GM19372 (cell line): ENCODE measurements at regions not wholly inside any gene's neighbourhood (a gene's known extent, or its start where the extent isn't known, plus 50 kb on each side); places are given as distances from the start of the nearest gene placed in this dataset.
"Not testable (repeated sequence)": the region's sequence is repeated elsewhere in the genome, so short reads cannot be mapped to it uniquely, and the experiment has no call there.

Experiments used
- ATAC-seq: cut with Tn5 transposase; IDR thresholded peaks from one replicate; pipeline ENCODE4 v1.9.1; 2021; ENCODE audit warnings: mild to moderate bottlenecking, low read depth, moderate library complexity; ENCODE audit not compliant: unreplicated experiment

GRCh38 chr2:64904413-64905329 lies 84.5 kb upstream of the SLC1A4 start:
- ATAC-seq: no peak

- no peak for ATAC-seq
These were observed 83.7 kb upstream of the SLC1A4 start for GRCh38 chr2:64905338-64906024.

- no peak for ATAC-seq
These were observed 82.2 kb upstream of the SLC1A4 start for GRCh38 chr2:64906853-64907536.

GRCh38 chr2:64908406-64908805 lies 80.8 kb upstream of the SLC1A4 start:
- no peak for ATAC-seq

- no peak for ATAC-seq
These were observed 78.7 kb upstream of the SLC1A4 start for GRCh38 chr2:64910523-64910922.

DNA sequence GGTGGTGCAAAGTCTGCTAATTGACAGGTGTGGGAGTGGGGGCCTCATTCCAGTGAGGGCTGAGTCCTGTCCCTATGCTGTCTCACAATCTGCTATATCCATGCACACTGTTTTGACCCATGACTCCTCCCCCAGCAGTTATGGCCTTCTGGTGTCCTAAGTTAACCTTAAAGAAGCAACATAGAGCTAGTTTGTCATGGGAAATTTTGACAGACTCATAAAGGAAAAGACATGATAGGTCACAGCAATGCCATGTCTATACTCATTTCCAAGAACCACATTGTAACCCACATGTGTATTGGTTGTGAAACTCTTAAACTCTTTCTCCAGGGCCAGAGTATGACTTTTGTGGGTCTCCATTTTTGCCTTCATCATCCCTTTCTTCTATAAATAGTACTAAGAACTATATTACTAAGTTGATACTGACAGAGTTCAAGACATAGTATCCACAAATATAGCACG lies 78.2 kb upstream of the SLC1A4 start:
- no peak for ATAC-seq

DNA sequence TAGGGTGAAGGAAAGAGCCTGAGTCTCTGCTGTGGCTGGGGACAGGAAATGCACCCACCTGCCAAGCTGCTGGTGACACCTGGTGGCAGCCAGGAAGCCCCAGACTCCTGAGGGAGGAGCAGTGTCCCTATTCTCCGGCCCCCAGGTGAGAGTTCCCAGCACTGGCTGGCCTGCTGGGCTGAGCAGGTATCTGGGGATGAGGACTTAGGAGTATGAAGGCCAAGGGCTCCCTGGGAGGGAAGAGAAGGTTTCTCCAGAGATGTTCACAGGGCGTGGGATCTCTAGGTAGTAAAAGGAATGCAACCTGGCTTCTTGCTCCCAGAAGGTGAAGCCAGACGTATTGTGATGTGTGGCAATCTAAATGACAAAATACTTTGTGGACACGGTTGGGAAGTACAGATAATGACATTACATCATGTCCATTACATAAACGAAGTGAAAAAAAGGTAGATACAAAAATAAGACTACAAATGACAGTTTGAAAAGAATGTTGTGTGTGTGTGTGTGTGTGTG lies 75.8 kb upstream of the SLC1A4 start:
- no peak for ATAC-seq

DNA sequence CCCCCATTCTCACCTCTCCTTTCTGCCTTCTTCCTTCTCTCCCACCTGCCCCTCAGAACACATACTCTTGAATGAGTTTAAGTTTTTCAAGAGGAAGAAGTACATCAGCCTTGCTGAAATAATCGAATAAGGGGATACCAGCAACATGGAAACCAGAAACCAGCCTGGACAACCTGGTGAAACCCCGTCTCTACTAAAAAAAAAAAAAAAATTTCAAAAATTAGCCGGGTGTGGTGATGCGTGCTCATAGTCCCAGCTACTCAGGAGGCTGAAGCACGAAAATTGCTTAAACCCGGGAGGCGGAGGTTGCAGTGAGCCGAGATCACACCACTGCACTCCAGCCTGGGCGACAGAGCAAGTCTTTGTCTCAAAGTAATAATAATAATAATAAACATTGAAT lies 75.0 kb upstream of the SLC1A4 start:
- ATAC-seq: no peak

GRCh38 chr2:64914735-64915509 lies 74.3 kb upstream of the SLC1A4 start:
- ATAC-seq: peak; percentile 51

- peak; percentile 6 for ATAC-seq
These were observed 73.7 kb upstream of the SLC1A4 start for GRCh38 chr2:64915510-64915900.

- ATAC-seq: no peak
These were observed 70.8 kb upstream of the SLC1A4 start for GRCh38 chr2:64918220-64918886.

DNA sequence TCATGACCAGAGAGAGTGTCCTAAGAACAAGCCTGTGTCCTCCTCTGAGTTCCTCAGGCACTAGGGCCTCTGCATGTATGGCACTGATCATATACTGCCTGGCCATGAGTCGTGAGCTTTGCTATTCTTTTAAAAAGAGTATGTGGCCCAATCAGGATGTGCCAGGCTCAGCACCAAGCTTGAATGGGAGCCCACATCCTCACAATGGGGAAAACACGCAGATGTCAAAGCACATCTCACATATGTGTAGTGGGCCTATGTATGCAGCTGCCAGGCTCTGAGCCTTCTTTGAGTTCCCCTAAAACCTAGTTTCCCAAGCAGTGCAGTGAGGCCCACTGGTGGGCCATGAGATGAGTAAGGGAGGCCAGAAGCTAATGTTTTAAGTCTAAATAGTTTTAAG lies 69.9 kb upstream of the SLC1A4 start:
- no peak for ATAC-seq

GRCh38 chr2:64922482-64923384 lies 66.5 kb upstream of the SLC1A4 start:
- ATAC-seq: no peak

- ATAC-seq: no peak
These were observed 65.9 kb upstream of the SLC1A4 start for GRCh38 chr2:64923385-64923710.

GRCh38 chr2:64924170-64924934 lies 64.8 kb upstream of the SLC1A4 start:
- no peak for ATAC-seq

- not testable (repeated sequence) for ATAC-seq
These were observed 63.1 kb upstream of the SLC1A4 start for GRCh38 chr2:64925930-64926722.

DNA sequence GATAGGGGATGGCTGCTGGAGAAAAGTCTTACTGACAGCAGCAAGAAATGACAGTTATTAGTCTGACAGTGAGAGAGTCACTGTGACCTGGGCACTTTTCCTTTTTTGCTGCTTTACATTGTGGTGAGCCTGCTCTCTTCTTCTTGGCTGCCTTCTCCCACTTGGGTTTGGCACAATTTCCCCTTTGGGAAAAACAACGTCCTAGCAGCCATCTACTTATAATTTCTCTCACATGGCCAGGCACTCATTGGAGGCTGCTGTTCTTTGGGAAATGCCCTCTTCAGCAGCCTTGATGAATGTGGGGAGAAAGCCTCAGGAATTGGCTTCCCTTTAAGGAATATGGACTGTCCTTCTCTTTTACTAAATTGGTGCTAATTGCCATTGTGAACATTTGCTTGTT lies 60.4 kb upstream of the SLC1A4 start:
- ATAC-seq: no peak
